Esophagus muscularis mucosa (tissue), 4 donors: ENCODE measurements at regions not wholly inside any gene's neighbourhood (a gene's known extent, or its start where the extent isn't known, plus 50 kb on each side); places are given as distances from the start of the nearest gene placed in this dataset.

Source experiments
- EP300 ChIP-seq: sonication (generic); formaldehyde crosslinking; IDR thresholded peaks from one replicate; pipeline ENCODE4 v1.6.1; 2017; ENCODE audit warnings: antibody characterized with exemption
- POLR2AphosphoS5 ChIP-seq, 2 donors: sonication (generic); formaldehyde crosslinking; IDR thresholded peaks; one replicate each; pipeline ENCODE4 v1.6.1; 2017; ENCODE audit warnings: antibody characterized with exemption in 2 of 2
- TF ChIP-seq, protein P1 (sequence below), 3 experiments: fragments of 200-600 bp in 2 of 3; fragments of 450-650 bp in 1 of 3; sonication (generic) in 2 of 3; IDR thresholded peaks; one replicate each; pipeline ENCODE4 v1.5.1; 2017 to 2019; ENCODE audit warnings: antibody characterized with exemption in 3 of 3, mild to moderate bottlenecking in 2 of 3, moderate library complexity in 1 of 3

DNA sequence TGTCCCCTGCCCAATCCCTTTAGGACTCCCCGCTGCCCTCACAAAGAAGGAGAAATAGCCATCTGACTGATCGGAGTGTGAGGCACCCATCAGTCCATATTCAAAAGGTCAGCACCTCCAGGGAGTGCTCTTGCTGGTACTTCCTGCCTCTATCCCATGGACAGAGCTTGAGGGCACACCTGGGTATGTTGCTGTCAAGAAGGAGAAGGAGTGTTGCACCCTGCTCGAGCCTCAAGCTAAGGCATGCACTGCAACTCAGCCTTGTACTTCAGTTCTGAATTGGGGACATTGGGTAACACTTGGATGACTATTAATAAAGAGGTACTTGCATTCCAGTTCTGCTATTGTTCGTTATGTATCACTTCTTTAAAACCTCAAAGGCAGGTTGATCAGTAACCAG lies 190.3 kb upstream of the ZC3H12A start:
- TF ChIP-seq, protein P1, sequence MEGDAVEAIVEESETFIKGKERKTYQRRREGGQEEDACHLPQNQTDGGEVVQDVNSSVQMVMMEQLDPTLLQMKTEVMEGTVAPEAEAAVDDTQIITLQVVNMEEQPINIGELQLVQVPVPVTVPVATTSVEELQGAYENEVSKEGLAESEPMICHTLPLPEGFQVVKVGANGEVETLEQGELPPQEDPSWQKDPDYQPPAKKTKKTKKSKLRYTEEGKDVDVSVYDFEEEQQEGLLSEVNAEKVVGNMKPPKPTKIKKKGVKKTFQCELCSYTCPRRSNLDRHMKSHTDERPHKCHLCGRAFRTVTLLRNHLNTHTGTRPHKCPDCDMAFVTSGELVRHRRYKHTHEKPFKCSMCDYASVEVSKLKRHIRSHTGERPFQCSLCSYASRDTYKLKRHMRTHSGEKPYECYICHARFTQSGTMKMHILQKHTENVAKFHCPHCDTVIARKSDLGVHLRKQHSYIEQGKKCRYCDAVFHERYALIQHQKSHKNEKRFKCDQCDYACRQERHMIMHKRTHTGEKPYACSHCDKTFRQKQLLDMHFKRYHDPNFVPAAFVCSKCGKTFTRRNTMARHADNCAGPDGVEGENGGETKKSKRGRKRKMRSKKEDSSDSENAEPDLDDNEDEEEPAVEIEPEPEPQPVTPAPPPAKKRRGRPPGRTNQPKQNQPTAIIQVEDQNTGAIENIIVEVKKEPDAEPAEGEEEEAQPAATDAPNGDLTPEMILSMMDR (IDR thresholded peaks at IDR 0.05), result no peak
- TF ChIP-seq EP300 (no peak), POLR2AphosphoS5 (IDR thresholded peaks at IDR 0.05) (no peak)
